Effector CD4-positive, alpha-beta T cell (primary cell): ENCODE measurements at regions not wholly inside any gene's neighbourhood (a gene's known extent, or its start where the extent isn't known, plus 50 kb on each side); places are given as distances from the start of the nearest gene placed in this dataset.

Experiments used
- DNase-seq: peaks from one replicate; pipeline ENCODE4 v3.0.0-alpha.2; 2020

- DNase-seq: no peak
Observed at GRCh38 chr1:36639461-36639860, 156.7 kb upstream of the CSF3R start.

DNA sequence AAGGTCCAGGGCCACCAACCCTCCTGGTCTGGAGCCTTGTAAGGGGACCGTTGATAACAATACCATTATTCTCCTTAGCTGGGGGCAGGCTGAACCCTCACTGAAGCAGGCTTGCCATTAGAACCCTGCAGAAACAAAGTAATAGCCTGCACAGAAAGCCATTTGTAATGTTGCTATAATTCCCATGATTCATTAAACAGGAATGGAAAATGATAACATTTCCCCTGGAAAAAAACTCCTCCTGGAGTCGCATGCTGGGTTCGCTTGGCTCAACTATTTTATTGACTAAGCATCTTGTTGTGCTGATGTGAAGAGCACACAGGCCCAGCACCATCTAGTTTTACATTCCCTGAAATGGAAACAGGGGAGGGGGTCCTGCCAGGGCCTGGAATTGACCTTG is 155.6 kb upstream of the CSF3R start:
- no peak for DNase-seq

GRCh38 chr1:36636206-36636605 is 153.5 kb upstream of the CSF3R start:
- DNase-seq: no peak

- DNase-seq: no peak
Observed at GRCh38 chr1:36635284-36635683, 152.6 kb upstream of the CSF3R start.

GRCh38 chr1:36628804-36629203 is 146.1 kb upstream of the CSF3R start:
- DNase-seq: no peak

- no peak for DNase-seq
Observed at GRCh38 chr1:36626435-36626834, 143.7 kb upstream of the CSF3R start.

- DNase-seq: no peak
Observed at GRCh38 chr1:36625935-36626310, 143.2 kb upstream of the CSF3R start.

DNA sequence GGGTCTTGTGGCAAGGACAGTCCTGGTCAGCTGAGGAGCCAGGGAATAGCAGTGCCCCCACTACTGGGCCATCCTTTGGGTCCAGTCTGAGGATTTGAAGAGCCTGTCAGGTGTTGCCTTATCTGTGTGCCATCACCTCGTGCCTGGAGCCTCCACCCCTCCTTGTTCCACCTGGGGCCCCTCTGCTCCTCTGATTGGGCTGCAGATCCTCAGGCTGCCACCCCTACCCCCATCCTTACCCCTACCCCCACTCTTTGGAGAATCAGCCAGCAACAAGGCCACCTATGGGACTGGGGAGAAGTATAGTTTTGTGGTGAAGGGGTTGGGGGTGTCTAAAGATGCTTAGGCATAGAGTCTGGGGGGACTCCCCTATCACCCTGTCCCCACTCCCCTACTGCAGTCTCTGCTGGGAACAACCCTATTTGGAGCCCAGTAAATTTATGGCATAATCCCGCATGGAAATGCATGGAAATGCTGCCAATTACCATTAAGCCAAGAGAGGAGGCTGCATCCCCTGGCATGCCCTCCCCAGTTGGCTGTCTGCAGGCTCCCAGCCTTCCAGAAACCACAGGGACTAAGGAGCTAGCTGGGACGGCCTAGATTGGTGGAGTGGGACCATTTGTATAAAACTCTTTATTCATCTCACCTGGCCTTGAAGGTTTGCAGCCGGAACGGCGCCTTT is 142.7 kb upstream of the CSF3R start:
- DNase-seq: no peak

DNA sequence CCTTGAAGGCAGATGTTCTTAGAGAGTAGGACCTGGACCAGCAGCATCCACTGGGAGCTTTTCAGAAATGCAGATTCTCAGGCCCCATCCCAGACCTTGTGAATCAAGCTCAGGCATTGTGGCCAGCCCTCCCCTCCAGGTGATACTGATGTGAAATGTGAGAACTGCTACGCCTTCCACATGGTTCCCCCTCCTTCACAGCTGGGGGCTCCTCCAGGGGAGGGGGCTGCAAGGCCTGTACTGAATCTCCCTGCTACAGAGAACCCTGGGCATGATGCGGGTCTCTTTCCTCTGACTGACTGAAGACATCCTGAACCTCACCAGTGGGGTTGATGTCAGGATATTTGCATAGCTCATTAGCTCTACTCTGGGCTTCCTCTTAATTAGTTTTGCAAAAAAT is 141.8 kb upstream of the CSF3R start:
- DNase-seq: no peak

GRCh38 chr1:36622741-36623648 is 140.3 kb upstream of the CSF3R start:
- DNase-seq: no peak

DNA sequence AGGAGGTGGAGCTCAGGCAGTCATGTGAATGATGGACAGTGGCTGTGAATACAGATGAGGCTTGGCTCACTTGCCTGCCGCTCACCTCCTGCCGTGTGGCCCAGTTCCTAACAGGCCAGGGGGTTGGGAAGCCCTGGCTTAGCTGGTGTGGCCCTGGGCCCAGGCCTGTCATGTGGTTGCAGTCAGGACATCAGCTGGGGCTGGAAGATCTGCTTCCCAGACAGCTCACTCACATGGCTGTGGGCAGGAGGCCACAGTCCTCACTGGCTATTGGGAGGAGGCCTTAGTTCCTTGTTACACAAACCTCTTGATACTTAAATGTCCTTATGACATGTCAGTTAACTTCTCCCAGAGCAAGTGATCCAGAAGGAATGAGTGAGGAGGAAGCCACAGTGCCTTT is 138.8 kb upstream of the CSF3R start:
- no peak for DNase-seq

DNA sequence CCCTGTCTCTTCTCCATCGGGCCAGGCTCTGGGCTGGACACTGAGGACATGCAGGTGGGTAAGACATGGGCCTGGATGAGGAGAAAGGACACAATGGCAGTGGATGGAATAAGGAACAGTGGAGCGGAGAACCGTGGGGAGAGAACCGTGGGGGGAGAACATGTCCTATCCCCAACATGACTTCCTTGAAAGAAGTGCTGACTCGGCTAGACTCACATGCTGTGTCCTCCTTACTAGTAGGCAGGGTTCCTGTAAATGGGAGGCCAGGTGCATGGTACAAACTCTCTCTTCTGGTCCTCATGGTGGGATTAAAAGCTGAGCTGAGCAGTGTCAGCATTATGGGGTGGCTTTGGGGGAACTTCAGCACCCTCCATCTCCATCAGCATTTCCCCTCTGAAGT is 137.4 kb upstream of the CSF3R start:
- DNase-seq: no peak

- DNase-seq: no peak
Observed at GRCh38 chr1:36614991-36615390, 132.3 kb upstream of the CSF3R start.

DNA sequence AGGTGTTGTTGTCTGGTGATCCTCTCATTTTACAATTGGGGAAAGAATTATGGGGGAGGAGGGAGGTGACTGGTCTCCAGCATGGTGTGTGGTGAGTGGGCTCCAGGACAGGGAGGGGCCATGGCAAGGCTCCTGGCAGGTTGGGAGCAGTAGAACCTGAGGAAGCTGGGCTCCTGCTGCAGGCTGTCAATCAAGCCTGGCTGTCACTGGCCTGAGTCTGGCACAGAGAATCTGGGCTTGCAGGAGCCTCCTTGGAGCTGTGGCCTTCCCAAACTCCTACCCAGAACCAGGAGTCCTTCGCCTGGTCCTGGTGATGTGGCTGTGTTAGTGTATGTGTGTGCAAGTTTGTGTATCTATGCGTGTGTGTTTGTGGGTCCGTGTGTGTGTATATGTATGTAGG is 131.9 kb upstream of the CSF3R start:
- no peak for DNase-seq

DNA sequence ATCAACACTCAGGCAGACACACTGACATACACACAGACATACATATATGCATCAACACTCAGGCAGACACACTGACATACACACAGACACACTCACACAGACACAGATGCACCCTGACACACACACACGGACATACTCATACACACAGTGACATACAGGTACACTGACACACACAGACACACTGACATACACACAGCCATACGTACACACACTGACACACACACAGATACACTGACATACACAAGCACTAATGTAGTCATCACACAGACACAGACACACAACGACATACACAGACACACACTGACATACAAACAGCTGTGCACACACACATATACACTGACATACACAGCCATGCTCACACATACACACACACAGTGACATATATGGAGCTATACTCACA is 131.0 kb upstream of the CSF3R start:
- no peak for DNase-seq

- no peak for DNase-seq
Observed at GRCh38 chr1:36612881-36613280, 130.2 kb upstream of the CSF3R start.

DNA sequence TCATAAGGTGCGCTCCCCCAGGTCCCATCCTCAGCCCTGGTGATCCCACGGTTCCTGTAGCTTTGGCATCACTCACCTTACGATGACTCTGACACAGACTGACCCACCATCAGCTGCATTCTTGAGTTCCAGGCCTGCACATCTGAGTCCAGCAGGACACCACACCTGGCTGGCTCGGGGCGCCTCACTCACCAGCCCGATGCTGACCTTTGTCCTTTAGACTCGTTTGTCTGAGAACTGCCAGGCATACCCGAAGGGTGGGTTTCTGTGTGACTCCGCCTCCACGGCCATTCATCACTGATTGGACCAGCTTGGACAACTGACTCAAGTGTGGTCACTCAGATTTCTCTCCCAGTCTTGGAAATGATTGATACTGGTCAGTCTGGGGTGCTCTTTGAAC is 129.4 kb upstream of the CSF3R start:
- no peak for DNase-seq

DNA sequence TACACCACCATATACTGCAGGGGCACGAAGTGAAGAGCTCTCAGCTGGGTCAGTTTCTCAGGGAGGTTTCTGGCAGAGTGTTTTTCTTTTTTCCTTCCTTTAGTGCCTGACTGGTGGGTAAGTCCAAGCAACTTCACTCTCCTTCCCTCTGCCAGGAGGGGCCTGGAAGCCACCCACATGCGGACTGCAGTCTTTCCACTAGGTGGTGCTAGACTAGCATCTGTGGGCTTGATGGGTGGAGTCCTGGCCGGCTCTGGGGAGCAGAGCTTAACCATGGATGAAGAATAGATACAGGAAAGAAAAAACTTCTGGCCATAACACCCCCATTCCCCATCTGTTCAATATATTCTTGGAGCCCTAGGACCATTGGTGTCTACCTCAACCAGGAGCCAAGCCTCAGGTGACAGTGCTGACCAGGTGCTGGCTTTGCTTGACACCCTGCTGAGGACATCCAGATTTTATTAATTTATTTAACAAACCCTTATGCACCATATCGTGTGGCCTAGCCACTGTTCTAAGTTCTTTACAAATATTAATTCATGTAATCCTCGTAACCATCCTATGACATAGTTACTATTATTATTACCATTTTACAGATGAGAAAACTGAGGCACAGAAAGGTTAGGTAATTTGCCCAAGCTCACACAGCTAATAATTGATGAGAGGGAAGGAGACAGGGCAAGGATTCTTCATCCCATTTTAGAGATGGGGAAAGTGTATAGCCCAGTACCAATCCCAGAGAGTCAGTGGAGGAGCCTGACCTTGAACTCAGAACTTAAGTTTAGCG is 126.7 kb upstream of the CSF3R start:
- DNase-seq: no peak

GRCh38 chr1:36608272-36608671 is 125.6 kb upstream of the CSF3R start:
- no peak for DNase-seq

- DNase-seq: no peak
Observed at GRCh38 chr1:36607263-36607651, 124.5 kb upstream of the CSF3R start.

- no peak for DNase-seq
Observed at GRCh38 chr1:36606641-36607262, 124.0 kb upstream of the CSF3R start.

DNA sequence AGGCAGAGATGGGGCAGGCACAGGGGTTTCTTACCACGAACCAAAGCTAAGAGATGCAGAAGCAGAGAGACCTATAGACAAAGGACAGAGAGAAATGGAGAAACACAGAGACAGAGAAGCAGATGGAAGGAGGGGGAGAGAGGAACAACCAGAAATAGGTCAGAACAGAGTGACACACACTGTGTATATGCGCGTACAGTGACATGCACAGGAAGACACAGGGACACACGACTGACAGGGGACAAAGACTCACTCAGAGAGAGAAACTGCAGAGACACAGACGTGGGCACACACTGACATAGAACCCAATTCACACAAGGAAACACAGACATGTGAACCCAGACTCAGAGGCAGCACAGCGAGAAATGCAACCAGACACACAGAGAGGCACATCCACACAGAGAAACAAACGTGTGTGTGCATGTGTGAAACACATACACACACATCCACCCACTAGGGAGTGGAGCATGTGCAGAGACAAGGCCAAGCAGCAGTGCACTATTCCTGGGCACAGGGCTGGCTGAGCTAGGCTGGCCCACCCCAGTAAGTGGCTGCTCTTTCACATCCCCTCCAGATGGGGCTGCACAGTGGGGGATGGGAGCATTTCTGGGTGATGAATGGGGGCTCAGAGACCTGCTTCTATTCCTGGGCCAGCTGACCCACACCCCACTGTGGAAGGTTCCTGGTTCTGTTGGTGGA is 123.4 kb upstream of the CSF3R start:
- DNase-seq: no peak

- no peak for DNase-seq
Observed at GRCh38 chr1:36603461-36603860, 120.7 kb upstream of the CSF3R start.
